Gastrocnemius medialis (tissue), 4 donors: ENCODE measurements at regions not wholly inside any gene's neighbourhood (a gene's known extent, or its start where the extent isn't known, plus 50 kb on each side); places are given as distances from the start of the nearest gene placed in this dataset.
"Not testable (repeated sequence)": the region's sequence is repeated elsewhere in the genome, so short reads cannot be mapped to it uniquely, and the experiment has no call there.

Experiments used
- ATAC-seq, 2 donors: fragments of 150-250 bp; one replicate each; pipeline ENCODE4 v1.9.1; 2016
- DNase-seq, 2 donors: peaks; one replicate each; pipeline ENCODE4 v3.0.0-alpha.2; 2019
- H3K27ac ChIP-seq, 4 donors: fragments of 200-600 bp; sonication (generic); 1 replicate in 1 of 4; 2 replicates in 3 of 4; pipeline ENCODE4 v1.5.1; 2016 to 2018; ENCODE audit warnings: mild to moderate bottlenecking in 2 of 4, moderate library complexity in 1 of 4
- H3K27me3 ChIP-seq, 3 donors: fragments of 200-600 bp; sonication (generic) in 2 of 3; 1 replicate in 1 of 3; 2 replicates in 2 of 3; pipeline versions ENCODE4 v1.5.1 to v1.6.0; 2016 to 2019; ENCODE audit warnings: mild to moderate bottlenecking in 1 of 3, moderate library complexity in 1 of 3
- H3K36me3 ChIP-seq, 2 donors: fragments of 200-600 bp; sonication (generic) in 1 of 2; one replicate each; pipeline ENCODE4 v1.5.1; 2017 to 2018
- H3K4me1 ChIP-seq, 2 donors: fragments of 200-600 bp; sonication (generic) in 1 of 2; one replicate each; pipeline ENCODE4 v1.5.1; 2016 to 2017; ENCODE audit warnings: mild to moderate bottlenecking in 2 of 2
- H3K4me3 ChIP-seq, 4 donors: fragments of 200-600 bp; sonication (generic) in 3 of 4; 1 replicate in 1 of 4; 2 replicates in 3 of 4; pipeline ENCODE4 v1.5.1; 2016 to 2019; ENCODE audit warnings: mild to moderate bottlenecking in 2 of 4
- H3K9me3 ChIP-seq, 3 donors: fragments of 200-600 bp; sonication (generic) in 2 of 3; 1 replicate in 1 of 3; 2 replicates in 2 of 3; pipeline ENCODE4 v1.5.1; 2016 to 2019
- POLR2A ChIP-seq, 2 donors: fragments of 450-650 bp; IDR thresholded peaks; one replicate each; pipeline ENCODE4 v1.6.1; 2017; ENCODE audit warnings: antibody characterized with exemption in 2 of 2, mild to moderate bottlenecking in 2 of 2, moderate library complexity in 2 of 2
- in situ Hi-C, 4 donors: fragments of 200-750 bp; cut with MboI; loops; one replicate each; pipeline versions ENCODE4 v1.15.0 to v1.8.0; 2017; ENCODE audit warnings: low sequenced_read_pairs in 4 of 4
- intact Hi-C: fragments of 100-400 bp; cut with DNase I; formaldehyde crosslinking; loops from one replicate; pipeline ENCODE4 v1.15.1; 2023; ENCODE audit warnings: low total_unique reads
- TF ChIP-seq, protein P1 (sequence below), 5 experiments: fragments of 450-650 bp in 3 of 5; fragments of 200-600 bp in 2 of 5; sonication (generic) in 2 of 5; IDR thresholded peaks in 4 of 5; conservative IDR thresholded peaks in 1 of 5; 1 replicate in 4 of 5; 2 replicates in 1 of 5; pipeline ENCODE4 v1.5.1; 2016 to 2019; ENCODE audit warnings: antibody characterized with exemption in 5 of 5, mild to moderate bottlenecking in 3 of 5, moderate library complexity in 3 of 5

DNA sequence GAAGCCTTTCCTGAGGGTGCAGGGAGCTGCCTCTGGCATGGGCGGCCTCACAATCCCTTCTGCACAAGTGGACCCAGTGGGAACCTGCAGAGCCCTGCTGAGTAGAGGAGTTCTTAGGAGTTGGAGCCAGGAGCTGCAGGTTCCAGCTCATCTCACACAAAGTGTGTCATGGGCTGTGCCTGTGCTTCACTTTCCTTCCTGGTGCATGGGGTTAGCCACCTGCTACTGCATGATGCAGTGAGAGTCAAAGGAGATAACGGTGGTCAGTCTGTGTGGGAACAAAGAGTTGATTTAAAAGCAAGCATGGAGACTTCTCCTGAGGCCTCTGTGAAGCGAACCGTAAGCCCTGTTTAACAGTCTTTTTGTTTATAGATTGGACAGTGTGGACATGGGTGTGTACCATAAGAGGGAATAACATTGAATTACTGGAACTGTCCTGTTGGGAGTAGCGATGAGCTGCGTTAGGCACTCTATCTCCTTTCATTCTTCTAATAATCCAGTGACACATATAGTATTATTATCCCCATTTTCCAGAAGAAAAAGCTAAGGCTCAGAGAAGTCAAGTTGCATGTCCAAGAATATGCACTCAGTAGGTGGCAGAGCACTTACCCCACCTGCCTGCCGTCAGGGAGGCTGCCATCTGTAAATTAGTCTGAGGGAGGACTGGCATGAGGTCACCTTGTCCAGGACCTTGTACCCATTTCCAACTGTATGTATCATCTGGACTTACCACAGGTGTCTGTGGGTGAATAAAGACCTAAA lies 68.7 kb upstream of the PRR23C start:
- ATAC-seq (no peak), DNase-seq (no peak)
- Histone ChIP-seq H3K27ac (no peak overlapping the region), H3K9me3 (no peaks in the 10 kb centered on the region), H3K4me1 (no peaks in the 10 kb centered on the region), H3K36me3 (no peaks in the 10 kb centered on the region), H3K4me3 (no peak overlapping the region), H3K27me3 (no peaks in the 10 kb centered on the region)
- TF ChIP-seq POLR2A (IDR thresholded peaks at IDR 0.05): no peak
- TF ChIP-seq, protein P1, sequence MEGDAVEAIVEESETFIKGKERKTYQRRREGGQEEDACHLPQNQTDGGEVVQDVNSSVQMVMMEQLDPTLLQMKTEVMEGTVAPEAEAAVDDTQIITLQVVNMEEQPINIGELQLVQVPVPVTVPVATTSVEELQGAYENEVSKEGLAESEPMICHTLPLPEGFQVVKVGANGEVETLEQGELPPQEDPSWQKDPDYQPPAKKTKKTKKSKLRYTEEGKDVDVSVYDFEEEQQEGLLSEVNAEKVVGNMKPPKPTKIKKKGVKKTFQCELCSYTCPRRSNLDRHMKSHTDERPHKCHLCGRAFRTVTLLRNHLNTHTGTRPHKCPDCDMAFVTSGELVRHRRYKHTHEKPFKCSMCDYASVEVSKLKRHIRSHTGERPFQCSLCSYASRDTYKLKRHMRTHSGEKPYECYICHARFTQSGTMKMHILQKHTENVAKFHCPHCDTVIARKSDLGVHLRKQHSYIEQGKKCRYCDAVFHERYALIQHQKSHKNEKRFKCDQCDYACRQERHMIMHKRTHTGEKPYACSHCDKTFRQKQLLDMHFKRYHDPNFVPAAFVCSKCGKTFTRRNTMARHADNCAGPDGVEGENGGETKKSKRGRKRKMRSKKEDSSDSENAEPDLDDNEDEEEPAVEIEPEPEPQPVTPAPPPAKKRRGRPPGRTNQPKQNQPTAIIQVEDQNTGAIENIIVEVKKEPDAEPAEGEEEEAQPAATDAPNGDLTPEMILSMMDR (IDR thresholded peaks at IDR 0.05 in 4 of 5, conservative IDR thresholded peaks at IDR 0.05 in 1 of 5): no peak
- intact Hi-C loops: no loop called here
- in situ Hi-C loops: loop anchor here in 2 of 4 donors (5.0 to 25.0 kb wide), 2 partner anchors 199 to 219 kb away; no protein-coding TSS in a partner anchor

DNA sequence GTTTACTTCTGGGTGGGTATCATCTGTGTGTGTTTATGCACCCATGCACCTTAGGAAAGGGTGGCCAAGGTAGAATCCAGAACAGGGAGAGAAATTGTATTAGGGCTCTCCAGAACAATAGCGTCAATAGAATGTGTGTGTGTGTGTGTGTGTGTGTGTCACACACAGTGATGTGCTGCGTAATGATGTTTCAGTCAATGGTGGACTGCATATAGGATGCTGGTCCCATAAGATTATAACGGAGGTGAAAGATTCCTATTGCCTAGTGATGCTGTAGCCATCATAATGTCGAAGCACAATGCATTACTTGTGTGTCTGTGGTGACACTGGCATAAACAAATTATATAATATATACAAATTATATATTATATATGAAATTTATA lies 69.3 kb upstream of the PRR23C start:
- in situ Hi-C loops: loop anchor here in 2 of 4 donors (5.0 to 25.0 kb wide), 2 partner anchors 198 to 218 kb away; no protein-coding TSS in a partner anchor
- Histone ChIP-seq H3K4me1 (no peaks in the 10 kb centered on the region), H3K36me3 (no peaks in the 10 kb centered on the region), H3K9me3 (no peaks in the 10 kb centered on the region), H3K27me3 (no peaks in the 10 kb centered on the region), H3K27ac (no peak overlapping the region), H3K4me3 (no peak overlapping the region)
- intact Hi-C loops: no loop called here
- no peak for TF ChIP-seq POLR2A (IDR thresholded peaks at IDR 0.05)
- TF ChIP-seq, protein P1 (IDR thresholded peaks at IDR 0.05 in 4 of 5, conservative IDR thresholded peaks at IDR 0.05 in 1 of 5): no peak
- DNase-seq (no peak), ATAC-seq (no peak)

DNA sequence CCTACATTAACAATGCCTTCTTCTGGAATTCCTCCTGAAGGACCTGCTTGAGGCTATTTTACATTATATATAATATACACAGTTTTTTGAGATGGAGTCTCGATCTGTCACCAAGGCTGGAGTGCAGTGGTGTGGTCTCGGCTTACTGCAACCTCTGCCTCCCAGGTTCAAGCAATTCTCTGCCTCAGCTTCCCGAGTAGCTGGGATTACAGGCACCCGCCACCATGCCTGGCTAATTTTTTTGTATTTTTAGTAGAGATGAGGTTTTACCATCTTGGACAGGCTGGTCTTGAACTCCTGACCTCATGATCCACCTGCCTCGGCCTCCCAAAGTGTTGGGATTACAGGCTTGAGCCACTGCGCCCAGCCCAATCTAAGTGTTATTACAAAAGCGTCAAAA lies 71.9 kb upstream of the PRR23C start:
- ATAC-seq, H3K27me3 ChIP-seq, intact Hi-C loops, H3K36me3 ChIP-seq, H3K27ac ChIP-seq, H3K4me3 ChIP-seq, H3K9me3 ChIP-seq, DNase-seq, H3K4me1 ChIP-seq: not testable (repeated sequence)
- in situ Hi-C loops: loop anchor here in 1 of 4 donors (25.0 kb wide), 1 partner anchor 196 kb away; no protein-coding TSS in a partner anchor

DNA sequence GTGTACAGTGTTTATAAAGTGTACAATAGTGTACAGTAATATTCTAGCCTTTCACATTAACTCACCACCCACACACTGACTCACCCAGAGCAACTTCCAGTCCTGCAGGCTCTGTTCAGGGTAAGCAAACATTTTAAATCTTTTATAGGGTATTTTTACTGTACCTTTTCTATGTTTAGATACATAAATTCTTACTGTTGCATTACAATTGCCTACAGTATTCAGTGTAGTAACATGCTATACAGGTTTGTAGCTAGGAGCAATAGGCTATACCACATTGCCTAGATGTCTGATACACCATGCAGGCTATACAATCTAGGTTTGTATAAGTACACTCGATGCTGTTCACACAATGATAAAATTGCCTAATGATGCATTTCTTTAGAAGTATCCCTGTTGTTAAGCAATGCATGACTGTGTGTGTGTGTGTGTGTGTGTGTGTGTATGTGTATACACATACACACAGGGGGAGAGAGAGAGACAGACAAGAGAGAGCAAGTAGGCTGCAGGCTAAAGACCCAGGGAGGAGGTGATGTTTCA lies 72.5 kb upstream of the PRR23C start:
- H3K36me3 ChIP-seq: no peaks in the 10 kb centered on the region
- intact Hi-C loops: no loop called here
- H3K27me3 ChIP-seq: no peaks in the 10 kb centered on the region
- TF ChIP-seq, protein P1 (IDR thresholded peaks at IDR 0.05 in 4 of 5, conservative IDR thresholded peaks at IDR 0.05 in 1 of 5): no peak
- no peak for TF ChIP-seq POLR2A (IDR thresholded peaks at IDR 0.05)
- ATAC-seq: no peak
- H3K27ac ChIP-seq: no peak overlapping the region
- no peaks in the 10 kb centered on the region for H3K4me1 ChIP-seq
- no peaks in the 10 kb centered on the region for H3K9me3 ChIP-seq
- DNase-seq: no peak
- in situ Hi-C loops: loop anchor here in 1 of 4 donors (25.0 kb wide), 1 partner anchor 195 kb away; no protein-coding TSS in a partner anchor
- H3K4me3 ChIP-seq: no peak overlapping the region
